Activated CD4-positive, CD25-positive, alpha-beta regulatory T cell treated with anti-CD3 and anti-CD28 coated beads, Interleukin-2, amount 50 U/mL, for 24 hours (primary cell): ENCODE measurements at regions not wholly inside any gene's neighbourhood (a gene's known extent, or its start where the extent isn't known, plus 50 kb on each side); places are given as distances from the start of the nearest gene placed in this dataset.
"Not testable (repeated sequence)": the region's sequence is repeated elsewhere in the genome, so short reads cannot be mapped to it uniquely, and the experiment has no call there.

Experiments used
- ATAC-seq, 2 donors: fragments of 150-1000 bp; cut with Tn5 transposase; one replicate each; pipeline ENCODE4 v1.10.0; 2021; ENCODE audit warnings: mild to moderate bottlenecking in 1 of 2, moderate library complexity in 1 of 2

DNA sequence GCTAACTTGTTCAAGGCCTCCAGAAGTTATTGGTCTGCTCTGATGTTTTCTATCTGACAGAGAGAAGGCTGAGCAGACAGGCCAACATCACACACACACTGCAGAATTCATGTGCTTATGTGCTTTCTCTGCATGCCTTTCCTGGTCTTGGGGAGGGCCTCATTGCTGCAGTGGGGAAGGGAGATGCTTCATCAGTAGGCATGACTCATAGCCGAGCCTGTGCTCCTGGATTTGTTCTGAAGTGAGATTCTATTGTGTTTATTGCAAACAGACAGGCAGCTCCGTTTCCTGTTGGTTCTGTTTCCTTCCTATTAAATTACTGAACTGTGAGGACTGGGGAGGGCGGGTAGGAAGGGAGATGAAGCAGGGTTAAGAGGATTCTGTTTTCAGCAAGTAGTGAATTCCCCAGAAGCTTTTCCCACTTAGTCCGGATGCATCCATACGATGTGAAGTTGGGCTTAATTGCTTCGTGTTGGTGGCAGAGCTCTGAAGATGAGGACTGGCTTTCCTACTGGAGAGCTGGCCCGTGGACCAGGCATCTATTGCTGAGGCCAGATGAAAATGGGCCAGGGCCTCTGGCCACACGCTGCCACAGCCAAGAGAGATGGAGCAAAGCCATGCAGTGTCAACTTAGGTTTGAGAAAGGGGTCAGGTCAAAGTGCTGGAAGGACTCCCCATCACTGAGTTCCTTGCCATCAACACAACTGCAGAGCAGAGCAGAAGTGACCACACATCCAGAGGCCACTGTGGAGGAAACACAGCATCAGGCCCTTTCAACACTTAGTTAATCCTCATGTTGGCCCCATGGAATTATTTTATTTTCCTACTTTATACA lies 179.3 kb downstream of the UTP18 start:
- ATAC-seq: no peak

DNA sequence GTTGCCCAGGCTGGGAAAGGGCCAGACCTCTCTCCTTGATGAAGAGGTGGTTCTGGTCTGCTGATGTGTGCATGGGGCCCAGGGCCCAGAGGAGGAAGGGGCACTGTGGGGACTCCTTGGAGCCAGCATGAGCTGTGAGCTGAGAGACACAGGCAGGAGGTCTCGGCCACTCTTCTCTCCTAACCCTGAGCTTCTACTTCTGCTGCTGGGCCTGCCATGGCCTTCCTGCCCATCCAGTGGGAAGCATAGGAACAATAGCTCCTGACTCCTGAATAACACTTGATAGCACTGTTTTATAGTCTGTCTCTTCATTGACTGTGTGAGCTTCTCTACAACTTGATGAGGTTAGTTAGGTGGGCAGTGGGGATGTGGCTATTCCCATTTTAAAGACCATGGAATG lies 181.1 kb downstream of the UTP18 start:
- no peak for ATAC-seq

DNA sequence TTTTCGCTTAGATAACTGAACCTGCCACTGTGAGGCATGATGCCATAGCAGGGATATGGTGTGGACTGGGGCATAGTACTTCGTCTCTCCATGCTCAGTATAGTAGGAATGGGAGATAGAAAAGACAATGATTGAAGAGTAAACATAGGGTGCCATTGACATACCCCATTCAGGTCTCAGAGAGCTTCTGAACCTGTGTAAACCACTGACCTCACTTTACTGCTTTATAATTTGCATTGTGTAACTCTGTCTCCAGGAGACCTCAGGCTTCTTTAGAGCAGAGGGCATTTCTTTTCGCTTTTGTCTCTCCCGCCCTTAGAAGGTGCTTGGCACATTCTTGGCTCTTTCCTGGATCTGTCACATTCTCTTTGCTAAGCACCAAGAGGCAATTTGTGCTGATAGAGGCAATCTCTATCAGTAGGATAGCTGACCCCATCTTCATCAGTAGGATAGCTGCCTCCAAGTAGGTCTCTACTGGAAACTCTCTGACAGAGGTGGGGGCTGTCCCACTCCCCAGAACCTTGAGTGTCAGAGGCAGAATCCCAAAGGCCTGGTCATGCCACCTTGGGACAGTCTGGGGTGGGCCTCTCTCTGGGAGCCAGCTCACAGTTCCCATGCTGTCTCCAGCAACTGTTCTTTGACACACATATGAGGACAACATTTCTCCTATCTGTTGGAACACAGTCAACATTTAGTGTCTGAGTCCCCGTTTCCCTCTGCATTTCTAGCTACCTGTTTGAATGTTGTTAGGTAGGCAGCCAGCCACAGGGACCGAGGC lies 181.9 kb downstream of the UTP18 start:
- ATAC-seq: no peak

DNA sequence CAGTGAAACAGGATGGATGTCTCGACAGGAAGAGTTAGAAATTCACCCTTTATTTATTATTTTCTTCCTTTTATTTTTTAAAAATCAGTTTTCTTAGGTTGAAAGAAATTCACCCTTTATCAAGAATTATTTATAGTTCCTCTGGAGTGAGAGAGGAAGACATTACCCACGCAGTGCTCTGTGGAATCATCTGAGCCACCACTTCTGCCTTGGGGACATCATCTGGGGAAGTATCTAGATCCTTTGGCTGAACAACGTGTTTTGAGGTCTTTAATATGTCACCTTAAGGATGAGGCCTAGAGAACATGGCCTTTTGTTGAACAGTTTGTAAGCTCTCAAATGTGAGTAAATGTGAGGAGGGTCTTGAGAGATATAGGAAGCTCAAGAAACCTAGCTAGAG lies 183.3 kb downstream of the UTP18 start:
- ATAC-seq: no peak

- no peak for ATAC-seq
Measured at GRCh38 chr17:51445946-51446345, 185.6 kb downstream of the UTP18 start.

DNA sequence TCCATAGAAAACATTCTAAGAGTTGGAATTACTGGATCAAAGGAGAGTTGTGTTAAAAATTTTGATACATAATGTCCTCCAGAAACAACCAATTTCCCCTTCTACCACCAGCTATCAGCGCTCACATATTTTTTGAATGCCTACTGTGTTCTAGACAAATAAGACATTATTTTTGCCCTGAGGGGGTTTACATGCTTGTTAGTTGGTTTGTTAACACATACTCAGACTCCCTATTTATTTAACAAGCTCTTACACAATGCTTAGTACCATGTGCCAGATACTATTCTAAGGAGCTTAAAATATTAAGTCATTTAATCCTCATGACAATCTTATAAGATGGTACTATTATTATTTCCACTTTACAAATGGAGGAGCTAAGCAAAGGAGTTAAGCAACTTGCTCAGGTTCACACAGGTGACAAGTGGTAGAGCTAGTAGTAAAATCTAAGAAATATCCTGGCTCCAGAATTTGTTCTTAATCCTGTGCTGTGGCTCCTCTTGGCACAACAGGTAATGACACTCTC lies 194.2 kb downstream of the UTP18 start:
- no peak for ATAC-seq

DNA sequence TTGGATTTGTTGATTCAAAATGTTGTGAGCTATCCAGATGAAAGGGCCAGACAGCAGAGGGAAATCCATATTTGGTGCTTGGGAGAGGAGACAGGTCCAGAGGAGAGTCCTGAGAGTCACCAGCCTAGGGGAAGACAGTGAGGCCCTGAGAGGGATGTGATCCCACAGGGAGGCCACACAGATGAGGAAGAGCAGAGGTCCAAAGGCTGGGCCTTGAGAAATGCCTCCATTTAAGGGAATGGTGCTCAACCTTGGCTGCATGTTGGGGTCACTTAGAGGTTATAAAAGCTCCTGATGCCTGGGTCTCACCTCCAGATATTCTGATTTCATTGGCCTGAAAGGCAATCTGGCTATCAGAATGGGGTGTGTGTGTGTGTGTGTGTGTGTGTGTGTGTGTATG lies 194.9 kb downstream of the UTP18 start:
- ATAC-seq: no peak

- ATAC-seq: no peak
Measured at GRCh38 chr17:51455931-51456330, 195.6 kb downstream of the UTP18 start.

DNA sequence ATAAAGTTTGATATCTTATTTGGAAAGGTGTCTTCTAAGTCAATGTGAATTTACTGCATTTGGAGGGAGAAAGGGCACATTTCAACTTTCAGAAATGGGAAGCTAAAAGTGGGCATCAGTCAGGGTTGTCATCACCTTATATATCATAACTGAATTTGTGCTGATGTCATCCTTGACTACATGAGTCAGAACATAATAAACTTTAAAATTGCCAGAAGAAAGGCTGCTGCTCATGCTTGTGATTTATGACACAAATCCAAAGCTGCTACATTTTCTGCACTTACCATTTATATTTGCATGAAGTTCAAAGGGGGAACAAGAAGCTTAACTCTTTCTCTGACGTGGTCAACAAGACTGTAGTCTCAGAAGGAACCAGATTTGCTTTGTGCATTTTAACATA lies 196.6 kb downstream of the UTP18 start:
- peak; percentile 55 to 60 for ATAC-seq

- ATAC-seq: peak in 1 of 2 donors; percentile 36
Measured at GRCh38 chr17:51461578-51462004, 201.2 kb downstream of the UTP18 start.

GRCh38 chr17:51463353-51463752 lies 203.0 kb downstream of the UTP18 start:
- no peak for ATAC-seq

DNA sequence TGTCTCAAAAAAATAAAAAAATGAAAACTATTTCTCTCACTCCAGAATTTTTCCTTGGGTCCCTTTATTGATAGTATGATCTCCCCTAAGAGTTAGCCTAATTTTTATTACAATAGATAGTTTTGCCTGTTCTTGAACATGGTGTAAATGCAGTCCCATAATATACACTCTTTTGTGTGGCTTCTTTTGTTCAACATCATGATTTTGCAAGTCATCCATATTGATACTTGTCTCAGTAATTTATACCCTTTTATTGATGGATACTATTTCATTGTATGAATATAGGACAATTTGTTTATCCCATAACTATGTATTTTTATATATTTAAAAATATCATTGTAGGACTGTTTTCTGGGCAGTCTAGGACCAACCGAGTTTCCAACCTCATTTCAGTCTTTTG lies 207.0 kb downstream of the UTP18 start:
- no peak for ATAC-seq

DNA sequence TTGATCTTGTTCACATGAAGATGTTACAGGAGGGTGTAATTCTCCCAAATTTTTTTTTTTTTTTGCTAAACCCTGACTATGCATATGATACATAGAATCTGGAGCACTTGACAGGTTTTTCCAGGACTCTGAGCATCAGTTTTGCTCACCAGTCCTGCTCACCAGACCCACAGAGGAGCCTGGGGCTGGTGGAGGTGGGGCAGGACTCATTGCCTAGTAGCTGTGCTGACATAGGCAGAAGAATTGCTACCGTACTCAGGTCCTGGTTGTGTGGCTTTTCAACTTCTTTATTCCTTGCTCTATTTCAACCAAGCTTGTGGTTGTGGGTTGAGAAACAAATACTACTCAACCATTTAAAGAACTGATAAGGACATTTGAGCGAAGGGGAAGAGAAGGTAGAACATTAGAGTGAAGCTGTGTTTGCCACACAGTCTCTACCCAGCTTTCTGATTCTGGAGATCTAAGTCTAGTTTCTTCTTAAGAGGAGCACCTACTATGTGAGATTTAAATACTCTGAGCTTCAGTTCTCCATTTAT lies 212.4 kb downstream of the UTP18 start:
- no peak for ATAC-seq

- ATAC-seq: no peak
Measured at GRCh38 chr17:51474764-51475163, 214.4 kb downstream of the UTP18 start.

- no peak for ATAC-seq
Measured at GRCh38 chr17:51475730-51476129, 215.4 kb downstream of the UTP18 start.

- no peak for ATAC-seq
Measured at GRCh38 chr17:51479303-51479702, 219.0 kb downstream of the UTP18 start.

DNA sequence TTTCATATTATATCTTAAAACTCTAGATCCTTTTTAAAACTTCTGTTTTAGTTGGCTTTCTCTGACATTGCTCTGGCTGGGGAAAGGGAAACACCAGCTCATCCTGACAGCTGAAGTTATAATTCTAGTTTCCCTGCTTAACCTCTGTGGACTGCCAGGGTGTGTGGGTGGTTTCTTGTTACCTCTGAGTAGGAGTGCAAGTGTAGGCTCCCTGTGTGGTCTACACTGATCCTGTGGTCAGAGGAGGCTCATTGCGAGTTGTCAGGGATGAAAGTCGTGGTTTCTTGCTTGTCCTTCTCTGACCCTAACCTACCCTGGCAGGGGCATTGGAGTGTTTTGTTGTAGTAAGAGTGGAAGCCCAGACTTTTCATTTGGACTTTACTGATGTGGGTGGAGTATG lies 221.0 kb downstream of the UTP18 start:
- no peak for ATAC-seq

- ATAC-seq: not testable (repeated sequence)
Measured at GRCh38 chr17:51482248-51482647, 221.9 kb downstream of the UTP18 start.

- no peak for ATAC-seq
Measured at GRCh38 chr17:51486091-51486490, 225.7 kb downstream of the UTP18 start.

GRCh38 chr17:51486885-51487520 lies 226.7 kb downstream of the UTP18 start:
- ATAC-seq: no peak

- peak in 1 of 2 donors; percentile 17 for ATAC-seq
Measured at GRCh38 chr17:51487947-51488346, 227.6 kb downstream of the UTP18 start.

- ATAC-seq: no peak
Measured at GRCh38 chr17:51491416-51491815, 231.1 kb downstream of the UTP18 start.

- ATAC-seq: no peak
Measured at GRCh38 chr17:51493206-51493605, 232.9 kb downstream of the UTP18 start.
